HepG2 (cell line): ENCODE measurements at regions not wholly inside any gene's neighbourhood (a gene's known extent, or its start where the extent isn't known, plus 50 kb on each side); places are given as distances from the start of the nearest gene placed in this dataset.

Experiments
- ATAC-seq: fragments of 200-7000 bp; cut with Tn5 transposase; 3 replicates; pipeline ENCODE4 v1.9.1; 2020; ENCODE audit warnings: mild to moderate bottlenecking, moderate library complexity
- BruUV-seq: library from RNA; stranded (reverse); fragments of 400-500 nt; replicated peaks from 2 replicates; lab custom pipeline; 2021; lab: Mats Ljungman, UMichigan
- CTCF ChIA-PET: fragments of 300-600 bp; formaldehyde crosslinking; extraction: SDS; loops from one replicate; lab custom pipeline; 2021; ENCODE audit warnings: low total read pairs, inconsistent platforms, low intra/inter-chr PET ratio; lab: Yijun Ruan, JAX
- POLR2A ChIA-PET: fragments of 350-600 bp; sonication (Branson Sonifier 250); formaldehyde crosslinking; loops from one replicate; lab custom pipeline; 2020; ENCODE audit warnings: antibody characterized with exemption, inconsistent platforms; lab: Yijun Ruan, JAX
- DNase-seq: peaks from one replicate; pipeline ENCODE4 v3.0.0-alpha.2; 2015; ENCODE audit warnings: low spot score
- FAIRE-seq: peaks from 3 replicates; lab custom pipeline; 2011; peaks lifted over from hg19 to GRCh38; lab: Jason Lieb, UNC
- H2AFZ ChIP-seq: one replicate; pipeline ENCODE4 v1.6.1; 2011; ENCODE audit warnings: low read length, inconsistent platforms
- H3K27ac ChIP-seq: fragments of 300-600 bp; 3 replicates; pipeline ENCODE4 v1.8.0; 2011; ENCODE audit warnings: mixed run types, mild to moderate bottlenecking, mixed read lengths, low read length, inconsistent platforms; ENCODE audit not compliant: insufficient read depth; ENCODE audit errors: extremely low read length
- H3K27me3 ChIP-seq, 2 experiments: fragments of 200-600 bp in 1 of 2; 2 replicates in 1 of 2; 3 replicates in 1 of 2; pipeline versions ENCODE4 v1.6.0 to v1.8.0; 2011; ENCODE audit warnings: low read length in 2 of 2, mild to moderate bottlenecking in 2 of 2, moderate library complexity in 2 of 2, inconsistent platforms in 1 of 2; ENCODE audit not compliant: insufficient read depth in 2 of 2, control insufficient read depth in 1 of 2
- H3K36me3 ChIP-seq, 2 experiments: fragments of 200-600 bp in 1 of 2; replicated peaks in 1 of 2; 2 replicates in 1 of 2; 3 replicates in 1 of 2; pipeline versions ENCODE4 v1.5.1 to v1.8.0; 2011; ENCODE audit warnings: low read length in 2 of 2, inconsistent platforms in 1 of 2; ENCODE audit not compliant: insufficient read depth in 2 of 2, control insufficient read depth in 1 of 2
- H3K4me1 ChIP-seq: 2 replicates; pipeline ENCODE4 v1.5.1; 2012; ENCODE audit warnings: low read length, inconsistent platforms; ENCODE audit not compliant: insufficient read depth
- H3K4me2 ChIP-seq: 2 replicates; pipeline ENCODE4 v1.6.0; 2011; ENCODE audit warnings: low read depth, low read length, inconsistent platforms
- H3K4me3 ChIP-seq, 3 experiments: fragments of 200-600 bp in 1 of 3; sonication (generic), shearing (Covaris generic) in 1 of 3; replicated peaks in 1 of 3; 2 replicates each; pipeline ENCODE4 v1.5.1; 2011 to 2016; ENCODE audit warnings: low read length in 3 of 3, inconsistent platforms in 2 of 3, low read depth in 2 of 3, mild to moderate bottlenecking in 2 of 3, control low read depth in 1 of 3, mixed read lengths in 1 of 3; ENCODE audit not compliant: insufficient read depth in 1 of 3
- H3K79me2 ChIP-seq: one replicate; pipeline ENCODE4 v1.6.1; 2011; ENCODE audit warnings: low read length, inconsistent platforms; ENCODE audit not compliant: insufficient read depth
- H3K9ac ChIP-seq: 2 replicates; pipeline ENCODE4 v1.6.0; 2011; ENCODE audit warnings: mild to moderate bottlenecking, low read depth, low read length, inconsistent platforms; ENCODE audit not compliant: insufficient read depth
- H3K9me3 ChIP-seq: 2 replicates; pipeline ENCODE4 v1.5.1; 2012; ENCODE audit warnings: mild to moderate bottlenecking, low read length
- H4K20me1 ChIP-seq: 2 replicates; pipeline ENCODE4 v1.6.0; 2011; ENCODE audit warnings: inconsistent platforms, mild to moderate bottlenecking, low read length, moderate library complexity; ENCODE audit not compliant: insufficient read depth
- CBX1 ChIP-seq: IDR thresholded peaks from one replicate; pipeline ENCODE4 v1.6.1; 2016; ENCODE audit warnings: antibody characterized with exemption, low read depth
- JUNB ChIP-seq: sonication (generic); formaldehyde crosslinking; IDR thresholded peaks from 2 replicates; pipeline ENCODE4 v1.8.0; 2022; ENCODE audit warnings: missing genetic modification reagents, mild to moderate bottlenecking, borderline replicate concordance
- NFKBIZ ChIP-seq: IDR thresholded peaks from 2 replicates; pipeline ENCODE4 v1.6.1; 2018; ENCODE audit warnings: missing genetic modification reagents, missing compliant biosample characterization
- SALL2 ChIP-seq: sonication (generic); formaldehyde crosslinking; IDR thresholded peaks from 2 replicates; pipeline ENCODE4 v1.8.1; 2023; ENCODE audit warnings: mild to moderate bottlenecking, missing genetic modification reagents, inconsistent platforms
- THYN1 ChIP-seq: sonication (generic); formaldehyde crosslinking; IDR thresholded peaks from 2 replicates; pipeline ENCODE4 v1.8.1; 2023; ENCODE audit warnings: low read depth, mild to moderate bottlenecking, moderate library complexity, missing genetic modification reagents, borderline replicate concordance
- ZNF782 ChIP-seq: sonication (generic); formaldehyde crosslinking; IDR thresholded peaks from 2 replicates; pipeline ENCODE4 v1.4.0; 2020; ENCODE audit warnings: missing genetic modification reagents, mild to moderate bottlenecking, borderline replicate concordance
- WGBS: methylation state at CpG from one replicate; pipeline ENCODE4 v1.1.6; 2017; ENCODE audit warnings: low lambda C conversion rate; 5-methylcytosine and 5-hydroxymethylcytosine counted together
- in situ Hi-C: cut with HindIII; loops from 2 replicates; pipeline ENCODE4 v1.10.0; 2017; ENCODE audit warnings: low pct_unique_long_range_greater_than_20kb; ENCODE audit not compliant: extremely low pct_ligation_motif_present
- intact Hi-C: fragments of 100-400 bp; cut with micrococcal nuclease; formaldehyde crosslinking; loops from one replicate; pipeline ENCODE4 v1.10.0; 2022; ENCODE audit not compliant: unreplicated experiment
- TF ChIP-seq, protein P1 (sequence below): sonication (generic); formaldehyde crosslinking; IDR thresholded peaks from 2 replicates; pipeline ENCODE4 v1.5.0; 2020; ENCODE audit warnings: mild to moderate bottlenecking, missing genetic modification reagents, borderline replicate concordance
- TF ChIP-seq, protein P2 (sequence below): sonication (generic); formaldehyde crosslinking; IDR thresholded peaks from 2 replicates; pipeline ENCODE4 v1.4.0; 2020; ENCODE audit warnings: missing genetic modification reagents
- TF ChIP-seq, protein P3 (sequence below): sonication (generic); formaldehyde crosslinking; IDR thresholded peaks from 2 replicates; pipeline ENCODE4 v1.4.0; 2020; ENCODE audit warnings: mild to moderate bottlenecking, missing genetic modification reagents
- TF ChIP-seq, protein P4 (sequence below): sonication (generic); formaldehyde crosslinking; IDR thresholded peaks from 2 replicates; pipeline ENCODE4 v1.9.0; 2021; ENCODE audit warnings: mild to moderate bottlenecking, missing genetic modification reagents

DNA sequence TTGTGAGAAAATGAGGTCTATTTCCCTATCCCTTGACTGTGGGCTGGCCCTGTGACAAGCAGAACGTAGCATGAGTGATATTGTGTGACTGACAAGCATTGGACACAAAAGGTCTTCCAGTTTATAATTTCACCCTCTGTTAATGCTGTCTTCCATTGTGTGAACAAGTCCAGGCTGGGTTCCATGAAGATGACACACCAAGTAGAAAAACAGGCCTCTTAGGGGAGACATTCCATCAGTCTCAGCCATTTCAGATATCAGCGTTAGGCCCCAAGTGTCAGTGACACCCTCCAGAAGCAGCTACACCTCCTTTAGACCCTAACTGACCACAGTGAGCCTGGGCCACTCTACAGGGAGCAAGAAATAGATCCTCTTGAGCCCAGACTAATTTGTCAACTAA lies 511.3 kb downstream of the FBXO15 start:
- no peak for FAIRE-seq
- H3K27me3 ChIP-seq, result no peaks in the 10 kb centered on the region
- ChIA-PET POLR2A (no interaction called here), CTCF (no interaction called here)
- WGBS, result 29% methylated on average over 2 of the region's 2 CpGs
- no peaks in the 10 kb centered on the region for H3K4me1 ChIP-seq
- DNase-seq, result no peak
- H3K9me3 ChIP-seq, result no peaks in the 10 kb centered on the region
- ATAC-seq, result no peak
- no peaks in the 10 kb centered on the region for H3K79me2 ChIP-seq
- no peak overlapping the region for H3K27ac ChIP-seq
- H4K20me1 ChIP-seq, result no peaks in the 10 kb centered on the region
- no peak overlapping the region for H2AFZ ChIP-seq
- no peak overlapping the region for H3K4me2 ChIP-seq
- H3K36me3 ChIP-seq, result no peaks in the 10 kb centered on the region
- BruUV-seq, result no TSS peak
- intact Hi-C loops, result no loop called here
- H3K9ac ChIP-seq, result no peak overlapping the region
- in situ Hi-C loops, result no loop called here
- no peak overlapping the region for H3K4me3 ChIP-seq
- TF ChIP-seq JUNB (CRISPR knock-in tag), result no peak
- TF ChIP-seq, protein P1, sequence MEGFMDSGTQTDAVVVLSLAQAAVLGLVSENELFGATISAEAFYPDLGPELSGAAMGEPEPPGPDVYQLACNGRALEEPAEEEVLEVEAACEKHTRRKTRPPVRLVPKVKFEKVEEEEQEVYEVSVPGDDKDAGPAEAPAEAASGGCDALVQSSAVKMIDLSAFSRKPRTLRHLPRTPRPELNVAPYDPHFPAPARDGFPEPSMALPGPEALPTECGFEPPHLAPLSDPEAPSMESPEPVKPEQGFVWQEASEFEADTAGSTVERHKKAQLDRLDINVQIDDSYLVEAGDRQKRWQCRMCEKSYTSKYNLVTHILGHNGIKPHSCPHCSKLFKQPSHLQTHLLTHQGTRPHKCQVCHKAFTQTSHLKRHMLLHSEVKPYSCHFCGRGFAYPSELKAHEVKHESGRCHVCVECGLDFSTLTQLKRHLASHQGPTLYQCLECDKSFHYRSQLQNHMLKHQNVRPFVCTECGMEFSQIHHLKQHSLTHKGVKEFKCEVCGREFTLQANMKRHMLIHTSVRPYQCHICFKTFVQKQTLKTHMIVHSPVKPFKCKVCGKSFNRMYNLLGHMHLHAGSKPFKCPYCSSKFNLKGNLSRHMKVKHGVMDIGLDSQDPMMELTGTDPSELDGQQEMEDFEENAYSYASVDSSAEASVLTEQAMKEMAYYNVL (CRISPR knock-in tag), result no peak
- TF ChIP-seq NFKBIZ, result no peak
- TF ChIP-seq, protein P2, sequence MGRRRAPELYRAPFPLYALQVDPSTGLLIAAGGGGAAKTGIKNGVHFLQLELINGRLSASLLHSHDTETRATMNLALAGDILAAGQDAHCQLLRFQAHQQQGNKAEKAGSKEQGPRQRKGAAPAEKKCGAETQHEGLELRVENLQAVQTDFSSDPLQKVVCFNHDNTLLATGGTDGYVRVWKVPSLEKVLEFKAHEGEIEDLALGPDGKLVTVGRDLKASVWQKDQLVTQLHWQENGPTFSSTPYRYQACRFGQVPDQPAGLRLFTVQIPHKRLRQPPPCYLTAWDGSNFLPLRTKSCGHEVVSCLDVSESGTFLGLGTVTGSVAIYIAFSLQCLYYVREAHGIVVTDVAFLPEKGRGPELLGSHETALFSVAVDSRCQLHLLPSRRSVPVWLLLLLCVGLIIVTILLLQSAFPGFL (CRISPR knock-in tag), result no peak
- TF ChIP-seq CBX1, result no peak
- TF ChIP-seq, protein P3, sequence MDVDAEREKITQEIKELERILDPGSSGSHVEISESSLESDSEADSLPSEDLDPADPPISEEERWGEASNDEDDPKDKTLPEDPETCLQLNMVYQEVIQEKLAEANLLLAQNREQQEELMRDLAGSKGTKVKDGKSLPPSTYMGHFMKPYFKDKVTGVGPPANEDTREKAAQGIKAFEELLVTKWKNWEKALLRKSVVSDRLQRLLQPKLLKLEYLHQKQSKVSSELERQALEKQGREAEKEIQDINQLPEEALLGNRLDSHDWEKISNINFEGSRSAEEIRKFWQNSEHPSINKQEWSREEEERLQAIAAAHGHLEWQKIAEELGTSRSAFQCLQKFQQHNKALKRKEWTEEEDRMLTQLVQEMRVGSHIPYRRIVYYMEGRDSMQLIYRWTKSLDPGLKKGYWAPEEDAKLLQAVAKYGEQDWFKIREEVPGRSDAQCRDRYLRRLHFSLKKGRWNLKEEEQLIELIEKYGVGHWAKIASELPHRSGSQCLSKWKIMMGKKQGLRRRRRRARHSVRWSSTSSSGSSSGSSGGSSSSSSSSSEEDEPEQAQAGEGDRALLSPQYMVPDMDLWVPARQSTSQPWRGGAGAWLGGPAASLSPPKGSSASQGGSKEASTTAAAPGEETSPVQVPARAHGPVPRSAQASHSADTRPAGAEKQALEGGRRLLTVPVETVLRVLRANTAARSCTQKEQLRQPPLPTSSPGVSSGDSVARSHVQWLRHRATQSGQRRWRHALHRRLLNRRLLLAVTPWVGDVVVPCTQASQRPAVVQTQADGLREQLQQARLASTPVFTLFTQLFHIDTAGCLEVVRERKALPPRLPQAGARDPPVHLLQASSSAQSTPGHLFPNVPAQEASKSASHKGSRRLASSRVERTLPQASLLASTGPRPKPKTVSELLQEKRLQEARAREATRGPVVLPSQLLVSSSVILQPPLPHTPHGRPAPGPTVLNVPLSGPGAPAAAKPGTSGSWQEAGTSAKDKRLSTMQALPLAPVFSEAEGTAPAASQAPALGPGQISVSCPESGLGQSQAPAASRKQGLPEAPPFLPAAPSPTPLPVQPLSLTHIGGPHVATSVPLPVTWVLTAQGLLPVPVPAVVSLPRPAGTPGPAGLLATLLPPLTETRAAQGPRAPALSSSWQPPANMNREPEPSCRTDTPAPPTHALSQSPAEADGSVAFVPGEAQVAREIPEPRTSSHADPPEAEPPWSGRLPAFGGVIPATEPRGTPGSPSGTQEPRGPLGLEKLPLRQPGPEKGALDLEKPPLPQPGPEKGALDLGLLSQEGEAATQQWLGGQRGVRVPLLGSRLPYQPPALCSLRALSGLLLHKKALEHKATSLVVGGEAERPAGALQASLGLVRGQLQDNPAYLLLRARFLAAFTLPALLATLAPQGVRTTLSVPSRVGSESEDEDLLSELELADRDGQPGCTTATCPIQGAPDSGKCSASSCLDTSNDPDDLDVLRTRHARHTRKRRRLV, result no peak
- TF ChIP-seq, protein P4, sequence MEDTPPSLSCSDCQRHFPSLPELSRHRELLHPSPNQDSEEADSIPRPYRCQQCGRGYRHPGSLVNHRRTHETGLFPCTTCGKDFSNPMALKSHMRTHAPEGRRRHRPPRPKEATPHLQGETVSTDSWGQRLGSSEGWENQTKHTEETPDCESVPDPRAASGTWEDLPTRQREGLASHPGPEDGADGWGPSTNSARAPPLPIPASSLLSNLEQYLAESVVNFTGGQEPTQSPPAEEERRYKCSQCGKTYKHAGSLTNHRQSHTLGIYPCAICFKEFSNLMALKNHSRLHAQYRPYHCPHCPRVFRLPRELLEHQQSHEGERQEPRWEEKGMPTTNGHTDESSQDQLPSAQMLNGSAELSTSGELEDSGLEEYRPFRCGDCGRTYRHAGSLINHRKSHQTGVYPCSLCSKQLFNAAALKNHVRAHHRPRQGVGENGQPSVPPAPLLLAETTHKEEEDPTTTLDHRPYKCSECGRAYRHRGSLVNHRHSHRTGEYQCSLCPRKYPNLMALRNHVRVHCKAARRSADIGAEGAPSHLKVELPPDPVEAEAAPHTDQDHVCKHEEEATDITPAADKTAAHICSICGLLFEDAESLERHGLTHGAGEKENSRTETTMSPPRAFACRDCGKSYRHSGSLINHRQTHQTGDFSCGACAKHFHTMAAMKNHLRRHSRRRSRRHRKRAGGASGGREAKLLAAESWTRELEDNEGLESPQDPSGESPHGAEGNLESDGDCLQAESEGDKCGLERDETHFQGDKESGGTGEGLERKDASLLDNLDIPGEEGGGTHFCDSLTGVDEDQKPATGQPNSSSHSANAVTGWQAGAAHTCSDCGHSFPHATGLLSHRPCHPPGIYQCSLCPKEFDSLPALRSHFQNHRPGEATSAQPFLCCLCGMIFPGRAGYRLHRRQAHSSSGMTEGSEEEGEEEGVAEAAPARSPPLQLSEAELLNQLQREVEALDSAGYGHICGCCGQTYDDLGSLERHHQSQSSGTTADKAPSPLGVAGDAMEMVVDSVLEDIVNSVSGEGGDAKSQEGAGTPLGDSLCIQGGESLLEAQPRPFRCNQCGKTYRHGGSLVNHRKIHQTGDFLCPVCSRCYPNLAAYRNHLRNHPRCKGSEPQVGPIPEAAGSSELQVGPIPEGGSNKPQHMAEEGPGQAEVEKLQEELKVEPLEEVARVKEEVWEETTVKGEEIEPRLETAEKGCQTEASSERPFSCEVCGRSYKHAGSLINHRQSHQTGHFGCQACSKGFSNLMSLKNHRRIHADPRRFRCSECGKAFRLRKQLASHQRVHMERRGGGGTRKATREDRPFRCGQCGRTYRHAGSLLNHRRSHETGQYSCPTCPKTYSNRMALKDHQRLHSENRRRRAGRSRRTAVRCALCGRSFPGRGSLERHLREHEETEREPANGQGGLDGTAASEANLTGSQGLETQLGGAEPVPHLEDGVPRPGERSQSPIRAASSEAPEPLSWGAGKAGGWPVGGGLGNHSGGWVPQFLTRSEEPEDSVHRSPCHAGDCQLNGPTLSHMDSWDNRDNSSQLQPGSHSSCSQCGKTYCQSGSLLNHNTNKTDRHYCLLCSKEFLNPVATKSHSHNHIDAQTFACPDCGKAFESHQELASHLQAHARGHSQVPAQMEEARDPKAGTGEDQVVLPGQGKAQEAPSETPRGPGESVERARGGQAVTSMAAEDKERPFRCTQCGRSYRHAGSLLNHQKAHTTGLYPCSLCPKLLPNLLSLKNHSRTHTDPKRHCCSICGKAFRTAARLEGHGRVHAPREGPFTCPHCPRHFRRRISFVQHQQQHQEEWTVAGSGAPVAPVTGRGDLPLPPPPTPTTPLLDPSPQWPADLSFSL (CRISPR knock-in tag), result no peak
- TF ChIP-seq ZNF782 (CRISPR knock-in tag), result no peak
- TF ChIP-seq SALL2 (CRISPR knock-in tag), result no peak
- no peak for TF ChIP-seq THYN1
